HG03378 (cell line): ENCODE measurements at regions not wholly inside any gene's neighbourhood (a gene's known extent, or its start where the extent isn't known, plus 50 kb on each side); places are given as distances from the start of the nearest gene placed in this dataset.

Experiments
- ATAC-seq: cut with Tn5 transposase; IDR thresholded peaks from one replicate; pipeline ENCODE4 v1.9.1; 2021; ENCODE audit warnings: mild to moderate bottlenecking, moderate library complexity; ENCODE audit not compliant: unreplicated experiment

- ATAC-seq: no peak
Observed at GRCh38 chr2:8276026-8276425, 405.8 kb upstream of the ID2 start.

DNA sequence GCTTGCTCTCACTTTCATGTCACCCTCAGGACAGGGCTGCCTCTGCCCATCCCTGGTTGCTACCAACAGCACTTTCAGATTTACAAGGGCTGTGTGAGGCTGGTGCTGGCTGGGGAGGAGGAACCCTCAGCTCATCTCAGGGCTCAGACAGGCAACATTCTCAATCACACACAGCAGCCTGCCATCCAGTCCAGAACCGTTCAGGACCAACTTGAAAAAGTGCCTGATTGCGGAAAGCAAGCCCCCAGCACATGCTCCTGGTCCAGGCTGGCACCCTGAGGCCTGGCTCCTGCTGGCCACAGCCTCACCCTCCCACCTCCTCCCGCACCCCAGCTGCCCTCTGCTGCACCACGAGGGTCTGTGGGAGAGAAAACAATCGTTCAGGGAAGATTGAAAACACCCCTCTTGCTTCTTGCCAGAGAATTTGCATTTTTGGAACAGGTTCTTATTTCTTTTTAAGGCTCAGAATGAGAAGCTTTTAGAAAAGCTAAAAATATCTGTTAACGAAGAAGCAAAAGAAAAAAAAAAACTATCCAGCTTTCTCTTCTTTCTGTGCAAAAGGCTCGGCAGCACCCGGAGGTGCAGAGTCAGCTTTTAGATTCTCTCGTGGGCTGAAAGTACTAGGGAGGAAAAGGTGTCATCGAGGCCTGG, 403.8 kb upstream of the ID2 start:
- peak; percentile 62 for ATAC-seq

DNA sequence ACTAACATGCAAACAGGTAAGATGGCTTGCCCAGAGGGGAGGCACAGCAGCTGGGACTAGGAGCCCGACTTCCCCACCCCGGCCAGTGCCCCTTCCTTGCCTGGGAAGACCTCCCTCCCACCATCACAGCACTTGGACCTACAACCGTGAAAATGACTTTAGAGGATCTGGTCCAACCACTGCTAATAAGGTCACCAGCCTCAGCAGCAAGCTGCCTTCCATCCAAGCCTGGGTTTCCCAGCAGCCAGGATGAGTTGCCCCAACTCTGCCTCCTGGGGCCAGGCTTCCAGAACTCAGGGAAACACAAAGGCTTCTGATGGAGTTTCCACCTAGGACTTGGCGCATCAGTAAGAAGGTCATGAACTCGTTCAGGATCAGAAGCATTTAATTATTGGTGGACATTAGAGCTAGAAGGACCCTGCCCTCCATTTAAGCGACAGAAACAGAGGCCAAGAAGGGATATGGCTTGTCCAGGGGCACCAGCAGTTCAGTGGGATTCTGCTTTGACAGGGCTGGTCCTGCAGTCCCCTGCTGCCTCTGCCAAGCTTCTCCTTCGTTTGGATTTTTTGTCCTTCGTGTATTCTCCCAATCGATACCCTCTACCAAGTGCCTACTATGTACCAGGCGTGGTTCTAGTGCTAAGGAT, 403.0 kb upstream of the ID2 start:
- no peak for ATAC-seq

DNA sequence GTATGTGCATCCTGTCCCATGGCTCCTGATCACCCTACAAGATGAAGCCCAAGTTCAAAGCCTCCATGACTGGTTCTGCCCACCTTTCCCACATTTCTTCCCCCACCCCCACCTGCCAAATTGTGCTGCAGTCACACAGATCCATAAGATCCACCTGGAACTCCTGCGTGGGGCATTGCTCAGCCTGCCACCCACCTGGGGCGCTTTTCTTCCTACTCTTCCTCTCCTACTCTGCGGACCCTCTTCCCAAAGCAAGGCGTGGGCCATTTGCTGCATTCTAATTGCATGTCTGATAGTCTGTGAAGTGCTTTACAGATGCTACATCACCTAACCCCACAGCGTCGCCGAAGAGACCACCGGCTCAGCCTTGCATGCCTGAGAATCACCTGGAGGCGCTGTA, 402.4 kb upstream of the ID2 start:
- ATAC-seq: no peak

GRCh38 chr2:8281234-8281633, 400.6 kb upstream of the ID2 start:
- no peak for ATAC-seq

DNA sequence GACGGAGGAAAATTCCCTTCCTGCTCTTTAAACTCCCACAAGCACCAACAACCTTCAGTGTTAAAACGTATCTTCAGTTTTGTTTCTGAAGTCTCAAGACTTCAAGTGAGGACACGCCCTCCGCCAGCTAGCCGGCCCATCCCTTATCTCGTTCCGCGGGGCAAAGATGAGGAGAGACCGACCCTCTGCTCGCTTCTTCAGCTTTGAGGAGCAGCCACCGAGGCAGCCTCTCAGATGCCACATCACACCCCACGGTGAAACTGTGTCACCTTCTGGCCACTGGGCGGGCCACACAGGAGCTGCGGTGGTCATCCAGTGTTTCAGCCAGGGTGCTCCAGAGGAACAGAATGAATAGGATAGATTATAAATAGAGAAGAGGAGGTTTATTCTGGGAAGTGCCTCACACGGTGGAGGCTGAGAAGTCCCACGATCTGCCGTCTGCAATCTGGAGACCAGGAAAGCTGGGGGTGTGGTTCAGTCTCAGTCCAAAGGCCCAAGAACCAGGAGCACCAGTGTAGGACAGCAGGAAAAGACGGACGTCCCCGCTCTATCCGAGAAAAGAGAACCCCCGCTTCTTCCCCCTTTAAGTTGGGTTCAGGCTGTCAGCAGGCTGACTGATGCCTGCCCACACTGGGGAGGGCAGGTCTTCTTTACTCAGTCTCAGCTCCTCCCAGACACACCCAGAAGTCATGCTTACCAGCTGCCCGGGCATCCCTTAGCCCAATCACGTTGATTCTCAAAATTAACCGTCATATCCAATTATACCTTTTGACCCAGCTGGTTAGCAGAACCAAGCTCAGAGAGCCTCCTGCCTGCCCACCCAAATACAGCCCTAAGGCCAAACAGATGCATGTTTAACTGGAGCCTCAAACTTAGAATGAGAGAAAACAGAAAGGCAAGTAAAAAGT, 399.7 kb upstream of the ID2 start:
- no peak for ATAC-seq

- ATAC-seq: no peak
Observed at GRCh38 chr2:8282858-8283252, 399.0 kb upstream of the ID2 start.

DNA sequence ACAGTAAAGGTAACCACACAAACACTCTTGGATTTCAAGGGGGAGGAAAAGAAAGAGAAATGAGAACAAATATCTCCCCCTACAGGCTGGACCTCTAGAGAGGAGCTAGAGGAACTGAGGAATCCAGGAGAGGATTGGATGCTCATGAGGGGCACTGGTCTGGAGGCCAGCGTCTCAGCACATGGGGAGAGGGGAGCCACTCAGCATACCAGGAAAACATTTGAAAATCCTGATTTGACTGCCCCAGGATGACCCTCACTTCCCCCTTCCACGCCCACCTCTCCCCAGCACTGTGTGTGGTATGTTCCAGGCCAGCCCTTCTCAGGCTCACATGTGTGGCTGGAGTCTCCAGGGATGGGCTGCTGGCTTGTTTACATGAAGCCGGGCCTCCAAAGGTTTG, 396.8 kb upstream of the ID2 start:
- no peak for ATAC-seq

- no peak for ATAC-seq
Observed at GRCh38 chr2:8285898-8286297, 396.0 kb upstream of the ID2 start.

GRCh38 chr2:8288206-8288605, 393.6 kb upstream of the ID2 start:
- ATAC-seq: no peak

GRCh38 chr2:8289111-8289510, 392.7 kb upstream of the ID2 start:
- ATAC-seq: no peak

DNA sequence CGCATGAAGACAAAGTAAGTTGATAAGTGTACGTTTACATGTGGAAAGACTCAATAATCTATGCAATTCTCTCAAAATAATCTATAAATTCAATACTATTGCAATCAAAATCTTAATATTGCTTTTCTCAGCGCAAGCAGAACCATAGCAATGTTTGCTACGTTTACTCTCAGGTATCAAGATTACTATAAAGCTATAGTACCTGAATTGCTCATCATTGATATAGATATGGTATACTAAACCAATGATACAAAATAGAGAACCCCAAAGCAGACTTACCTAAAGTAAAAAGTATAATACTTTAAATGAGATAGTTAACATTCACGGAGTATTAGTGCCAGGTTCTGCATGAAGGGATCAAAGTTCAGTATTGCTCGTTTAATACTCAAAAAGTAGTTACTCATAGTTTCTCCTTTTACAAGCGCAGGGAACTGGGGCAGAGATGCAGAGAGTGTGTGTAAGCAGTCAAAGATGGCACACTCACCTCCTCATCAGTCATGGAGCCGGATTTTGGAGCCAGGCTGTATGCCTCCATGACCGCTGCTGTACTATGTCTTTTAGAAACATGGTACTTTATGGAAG, 391.0 kb upstream of the ID2 start:
- no peak for ATAC-seq

- no peak for ATAC-seq
Observed at GRCh38 chr2:8296306-8296705, 385.6 kb upstream of the ID2 start.

GRCh38 chr2:8297376-8298231, 384.3 kb upstream of the ID2 start:
- no peak for ATAC-seq

DNA sequence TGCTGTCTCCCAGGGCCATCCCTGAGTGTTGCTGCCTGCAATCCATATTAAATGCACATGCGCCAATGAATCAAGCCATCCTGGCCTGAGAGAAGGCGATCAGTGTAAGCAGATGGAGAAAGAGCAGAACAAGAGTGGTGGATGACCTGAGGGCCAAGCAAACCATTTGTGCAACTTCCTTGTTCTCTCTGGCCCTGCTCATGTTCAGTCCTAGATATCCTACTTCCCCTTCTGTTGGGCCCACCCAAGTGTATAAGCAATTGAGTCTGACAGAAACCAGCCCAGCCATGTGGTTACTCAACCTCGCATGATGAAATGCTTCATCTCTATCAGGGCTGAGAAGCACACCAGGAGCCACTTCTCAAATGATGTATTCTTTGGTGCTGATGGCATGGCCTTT, 383.1 kb upstream of the ID2 start:
- peak; percentile 20 for ATAC-seq

DNA sequence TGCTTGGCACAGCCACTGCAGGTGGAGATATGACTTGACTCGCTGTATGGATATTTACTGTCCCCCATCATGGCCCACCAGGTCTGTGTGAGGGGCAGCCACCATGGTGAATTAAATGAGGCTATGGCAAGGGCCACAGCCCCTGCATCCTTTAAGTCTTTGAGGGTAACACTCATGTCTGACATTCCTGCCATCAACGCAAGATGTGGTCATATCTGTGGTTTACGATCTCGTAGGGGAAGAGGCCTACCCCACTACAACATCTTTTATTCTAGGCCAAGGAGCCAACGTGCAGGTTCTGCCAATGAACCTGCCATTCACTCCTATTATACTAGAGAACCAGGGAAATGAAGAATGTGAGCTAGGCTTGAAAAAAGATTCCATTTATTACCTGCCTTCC, 381.6 kb upstream of the ID2 start:
- ATAC-seq: no peak

GRCh38 chr2:8300905-8301304, 381.0 kb upstream of the ID2 start:
- ATAC-seq: no peak

DNA sequence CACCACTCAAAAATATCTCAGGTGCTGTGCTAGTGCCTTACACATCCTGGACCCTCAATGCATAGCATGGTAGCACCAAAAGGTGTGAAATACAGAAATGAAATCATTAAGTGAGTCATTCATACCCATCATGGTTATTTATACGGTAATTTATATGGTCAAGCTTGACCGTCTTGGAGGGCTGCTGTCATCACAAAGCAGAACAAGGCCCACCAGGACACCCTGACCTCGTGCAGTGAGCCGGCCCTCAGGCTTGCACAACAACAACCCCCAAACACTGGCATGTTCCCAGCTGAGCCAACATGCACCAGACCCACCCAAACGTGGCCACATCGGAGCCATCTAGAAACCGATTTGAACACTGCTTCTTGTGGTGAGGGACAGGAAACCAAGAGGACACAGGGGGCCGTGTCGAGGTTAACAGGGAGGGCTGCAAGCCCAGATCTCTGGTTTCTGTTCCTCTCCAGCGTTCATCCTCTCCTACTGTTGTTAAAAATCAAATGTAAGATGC, 378.5 kb upstream of the ID2 start:
- peak; percentile 68 for ATAC-seq

- ATAC-seq: no peak
Observed at GRCh38 chr2:8304821-8305766, 376.8 kb upstream of the ID2 start.
